ENCODE measurements at regions not wholly inside any gene's neighbourhood (a gene's known extent, or its start where the extent isn't known, plus 50 kb on each side); places are given as distances from the start of the nearest gene placed in this dataset.

GRCh38 chr6:121020656-121021055 is 313.6 kb downstream of the TBC1D32 start:
- no peak for TF ChIP-seq GABPA (IDR thresholded peaks at IDR 0.05; ENCODE audit: low read depth)
- TF ChIP-seq POLR2AphosphoS5 (IDR thresholded peaks at IDR 0.05; ENCODE audit: low read depth) = no peak
- no peak for TF ChIP-seq REST (IDR thresholded peaks at IDR 0.05; ENCODE audit: insufficient replicate concordance, low read depth)
- TF ChIP-seq SPI1 (IDR thresholded peaks at IDR 0.05; ENCODE audit: borderline replicate concordance, low read depth) = no peak
- no peak for TF ChIP-seq CTCF (IDR thresholded peaks at IDR 0.05; ENCODE audit: insufficient read depth, low read length)
- DNase-seq (ENCODE audit: low read depth in 1 of 2, low spot score in 1 of 2) = no peak
- Histone ChIP-seq H3K27ac (replicated peaks) (no peak overlapping the region), H3K27me3 (ENCODE audit: insufficient read depth, poor library complexity, severe bottlenecking) (no peaks in the 10 kb centered on the region), H3K4me3 (replicated peaks; ENCODE audit: insufficient read depth, low read length) (no peak overlapping the region)

- TF ChIP-seq POLR2AphosphoS5 (IDR thresholded peaks at IDR 0.05; ENCODE audit: low read depth) (no peak), CTCF (IDR thresholded peaks at IDR 0.05; ENCODE audit: insufficient read depth, low read length) (no peak), SPI1 (IDR thresholded peaks at IDR 0.05; ENCODE audit: borderline replicate concordance, low read depth) (no peak), REST (IDR thresholded peaks at IDR 0.05; ENCODE audit: insufficient replicate concordance, low read depth) (no peak), GABPA (IDR thresholded peaks at IDR 0.05; ENCODE audit: low read depth) (no peak)
- Histone ChIP-seq H3K27ac (replicated peaks) (no peak overlapping the region), H3K4me3 (replicated peaks; ENCODE audit: insufficient read depth, low read length) (no peak overlapping the region), H3K27me3 (ENCODE audit: insufficient read depth, poor library complexity, severe bottlenecking) (no peaks in the 10 kb centered on the region)
- no peak for DNase-seq (ENCODE audit: low read depth in 1 of 2, low spot score in 1 of 2)
Observed at GRCh38 chr6:121008553-121008952, 325.7 kb downstream of the TBC1D32 start.

GRCh38 chr6:121006024-121006423 is 328.3 kb downstream of the TBC1D32 start:
- Histone ChIP-seq H3K27me3 (ENCODE audit: insufficient read depth, poor library complexity, severe bottlenecking) (no peaks in the 10 kb centered on the region), H3K4me3 (replicated peaks; ENCODE audit: insufficient read depth, low read length) (no peak overlapping the region), H3K27ac (replicated peaks) (no peak overlapping the region)
- DNase-seq (ENCODE audit: low read depth in 1 of 2, low spot score in 1 of 2) = no peak
- TF ChIP-seq GABPA (IDR thresholded peaks at IDR 0.05; ENCODE audit: low read depth) (no peak), SPI1 (IDR thresholded peaks at IDR 0.05; ENCODE audit: borderline replicate concordance, low read depth) (no peak), CTCF (IDR thresholded peaks at IDR 0.05; ENCODE audit: insufficient read depth, low read length) (no peak), POLR2AphosphoS5 (IDR thresholded peaks at IDR 0.05; ENCODE audit: low read depth) (no peak), REST (IDR thresholded peaks at IDR 0.05; ENCODE audit: insufficient replicate concordance, low read depth) (no peak)

Measured in HL-60 (cell line).